SIG-M5 treated with dmso at 0.1 percent for 504 hours (cell line): ENCODE measurements at regions not wholly inside any gene's neighbourhood (a gene's known extent, or its start where the extent isn't known, plus 50 kb on each side); places are given as distances from the start of the nearest gene placed in this dataset.
A peak's percentile ranks its signal among the peaks of the same experiment; 100 is the strongest.

Source experiments
- DNase-seq: peaks from one replicate; lab custom pipeline; 2025; ENCODE audit not compliant: unreplicated experiment; lab: John Stamatoyannopoulos, UW

- no peak for DNase-seq
These were observed 254.5 kb downstream of the ELAVL2 start for GRCh38 chr9:23571414-23572104.

GRCh38 chr9:23573800-23574199 lies 252.2 kb downstream of the ELAVL2 start:
- DNase-seq: no peak

- DNase-seq: no peak
These were observed 248.4 kb downstream of the ELAVL2 start for GRCh38 chr9:23577611-23578010.

- no peak for DNase-seq
These were observed 244.1 kb downstream of the ELAVL2 start for GRCh38 chr9:23581931-23582330.

GRCh38 chr9:23582836-23583235 lies 243.2 kb downstream of the ELAVL2 start:
- DNase-seq: no peak

GRCh38 chr9:23586906-23587305 lies 239.1 kb downstream of the ELAVL2 start:
- no peak for DNase-seq

- no peak for DNase-seq
These were observed 238.6 kb downstream of the ELAVL2 start for GRCh38 chr9:23587433-23587832.

GRCh38 chr9:23587903-23588302 lies 238.1 kb downstream of the ELAVL2 start:
- no peak for DNase-seq

- no peak for DNase-seq
These were observed 235.6 kb downstream of the ELAVL2 start for GRCh38 chr9:23590276-23591000.

GRCh38 chr9:23594421-23594820 lies 231.6 kb downstream of the ELAVL2 start:
- DNase-seq: no peak

- DNase-seq: no peak
These were observed 229.0 kb downstream of the ELAVL2 start for GRCh38 chr9:23596913-23597634.

GRCh38 chr9:23598994-23599393 lies 227.0 kb downstream of the ELAVL2 start:
- DNase-seq: peak; percentile 41

GRCh38 chr9:23603311-23603710 lies 222.7 kb downstream of the ELAVL2 start:
- DNase-seq: no peak

GRCh38 chr9:23606107-23606506 lies 219.9 kb downstream of the ELAVL2 start:
- no peak for DNase-seq

- DNase-seq: no peak
These were observed 217.6 kb downstream of the ELAVL2 start for GRCh38 chr9:23608456-23608855.

GRCh38 chr9:23611869-23612268 lies 214.2 kb downstream of the ELAVL2 start:
- no peak for DNase-seq

- DNase-seq: no peak
These were observed 210.5 kb downstream of the ELAVL2 start for GRCh38 chr9:23615569-23615968.

- no peak for DNase-seq
These were observed 204.9 kb downstream of the ELAVL2 start for GRCh38 chr9:23621188-23621587.

- no peak for DNase-seq
These were observed 204.1 kb downstream of the ELAVL2 start for GRCh38 chr9:23621924-23622323.

- DNase-seq: no peak
These were observed 203.6 kb downstream of the ELAVL2 start for GRCh38 chr9:23622396-23622795.

GRCh38 chr9:23630488-23630887 lies 195.6 kb downstream of the ELAVL2 start:
- no peak for DNase-seq

- no peak for DNase-seq
These were observed 190.8 kb downstream of the ELAVL2 start for GRCh38 chr9:23635276-23635675.
